Caki2 (cell line): ENCODE measurements at regions not wholly inside any gene's neighbourhood (a gene's known extent, or its start where the extent isn't known, plus 50 kb on each side); places are given as distances from the start of the nearest gene placed in this dataset.
A peak's percentile ranks its signal among the peaks of the same experiment; 100 is the strongest.

Source experiments
- DNase-seq: peaks from one replicate; pipeline ENCODE4 v3.0.0-alpha.2; 2015; ENCODE audit warnings: low read depth
- in situ Hi-C: cut with HindIII; loops from 2 replicates; pipeline ENCODE4 v1.10.0; 2016; ENCODE audit warnings: low sequenced_read_pairs, low pct_unique_long_range_greater_than_20kb, mixed read lengths

GRCh38 chr17:5826384-5826783 is 242.1 kb upstream of the NLRP1 start:
- in situ Hi-C loops, result no loop called here
- DNase-seq, result no peak

- in situ Hi-C loops, result no loop called here
- no peak for DNase-seq
Measured at GRCh38 chr17:5830921-5831320, 239.3 kb upstream of the WSCD1 start.

GRCh38 chr17:5832886-5833285 is 237.3 kb upstream of the WSCD1 start:
- peak; percentile 56 for DNase-seq
- in situ Hi-C loops, result no loop called here

DNA sequence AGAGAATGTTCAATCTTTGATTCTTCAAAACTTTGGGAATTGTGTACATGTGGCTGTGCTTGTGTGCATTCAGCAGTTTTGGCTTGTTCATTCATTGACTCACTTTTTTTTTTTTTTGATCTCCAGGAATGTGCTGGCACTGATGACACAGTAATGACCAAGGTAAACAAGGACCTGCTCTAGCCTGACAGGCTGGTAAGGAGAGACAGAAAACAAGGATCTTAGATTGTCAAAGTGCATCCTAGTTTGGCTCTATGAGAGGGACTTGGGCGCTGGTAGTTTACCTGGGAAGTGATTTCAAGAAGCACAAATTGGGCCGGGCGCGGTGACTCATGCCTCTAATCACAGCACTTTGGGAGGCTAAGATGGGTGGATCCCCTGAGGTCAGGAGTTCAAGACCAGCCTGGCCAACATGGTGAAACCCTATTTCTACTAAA is 233.1 kb upstream of the WSCD1 start:
- DNase-seq, result peak; percentile 95
- in situ Hi-C loops, result no loop called here

GRCh38 chr17:5838661-5839300 is 231.4 kb upstream of the WSCD1 start:
- no peak for DNase-seq
- in situ Hi-C loops, result no loop called here

DNA sequence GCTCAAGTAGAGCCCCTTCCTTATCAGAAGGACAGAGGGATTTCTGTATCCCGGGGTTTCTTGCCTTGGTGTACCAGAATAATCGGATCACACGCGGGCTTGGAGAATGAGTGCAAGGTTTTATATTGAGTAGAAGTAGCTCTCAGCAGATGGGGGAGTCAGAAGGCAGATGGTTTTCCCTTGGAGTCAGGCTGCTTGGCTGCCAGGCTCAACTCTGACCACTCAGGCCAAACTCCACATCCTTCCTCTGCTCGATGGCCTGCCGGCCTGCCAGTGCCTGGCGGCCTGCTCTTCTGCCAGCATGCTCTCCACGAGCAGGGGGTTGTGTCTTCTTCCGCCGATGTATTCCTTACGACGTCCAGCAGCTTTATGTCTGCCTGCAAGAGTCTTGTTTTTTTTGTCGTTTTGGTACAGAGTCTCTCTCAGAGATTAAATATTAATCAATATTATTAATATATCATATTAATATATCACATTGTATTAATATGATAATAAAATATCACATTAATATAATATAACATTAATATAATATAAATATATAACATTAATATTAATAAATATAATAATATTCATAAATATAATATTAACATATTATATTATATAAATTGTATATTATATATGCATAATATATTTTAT is 229.2 kb upstream of the WSCD1 start:
- in situ Hi-C loops, result no loop called here
- DNase-seq, result no peak

- no peak for DNase-seq
- in situ Hi-C loops, result no loop called here
Measured at GRCh38 chr17:5841862-5842261, 228.3 kb upstream of the WSCD1 start.

DNA sequence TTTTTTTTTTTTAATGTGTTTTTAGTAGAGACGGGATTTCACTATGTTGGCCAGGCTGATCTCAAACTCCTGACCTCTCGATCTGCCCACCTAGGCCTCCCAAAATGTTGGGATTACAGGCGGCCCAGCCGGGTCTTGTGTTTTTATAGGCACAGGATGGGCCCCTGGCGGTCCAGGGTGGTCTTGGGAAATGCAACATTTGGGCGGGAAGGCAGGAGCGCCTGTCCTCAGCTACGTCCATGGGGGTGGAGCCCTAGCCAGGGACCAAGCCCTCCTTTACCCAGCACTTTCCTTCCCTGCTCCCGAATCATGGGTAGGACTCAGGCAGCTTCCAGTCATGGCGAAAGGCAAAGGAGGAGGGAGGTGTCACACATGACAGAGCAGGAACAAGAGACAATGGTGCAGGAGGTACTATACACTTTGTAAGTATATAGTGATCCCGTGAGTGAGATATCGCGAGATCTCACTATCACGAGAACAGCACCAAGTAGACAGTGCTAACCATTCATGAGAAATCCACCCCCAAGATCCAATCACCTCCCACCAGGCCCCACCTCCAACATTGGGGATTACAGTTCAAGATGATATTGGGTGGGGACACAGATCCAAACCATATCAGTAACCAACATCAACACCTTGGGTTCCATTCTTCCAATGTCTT is 226.7 kb upstream of the WSCD1 start:
- no peak for DNase-seq
- in situ Hi-C loops, result no loop called here

DNA sequence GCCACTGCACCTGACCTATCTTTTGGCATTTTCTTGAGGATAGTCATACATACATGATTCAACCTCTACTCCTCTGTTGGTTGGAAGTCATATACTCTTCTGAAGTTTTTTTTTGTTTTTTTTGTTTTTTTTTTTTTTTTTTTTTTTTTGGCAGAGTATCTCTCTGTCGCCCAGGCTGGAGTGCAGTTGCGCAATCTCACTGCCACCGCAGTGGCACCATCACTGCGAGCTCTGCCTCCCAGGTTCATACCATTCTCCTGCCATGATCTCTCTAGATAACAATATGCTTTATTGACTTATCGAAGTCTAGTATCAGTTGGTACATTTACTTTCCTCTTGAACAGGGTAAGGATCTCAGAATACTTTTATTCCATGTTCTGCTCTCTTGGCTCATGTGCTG is 224.2 kb upstream of the WSCD1 start:
- in situ Hi-C loops, result no loop called here
- peak; percentile 16 for DNase-seq

- DNase-seq, result no peak
- in situ Hi-C loops, result no loop called here
Measured at GRCh38 chr17:5854871-5855554, 215.2 kb upstream of the WSCD1 start.

DNA sequence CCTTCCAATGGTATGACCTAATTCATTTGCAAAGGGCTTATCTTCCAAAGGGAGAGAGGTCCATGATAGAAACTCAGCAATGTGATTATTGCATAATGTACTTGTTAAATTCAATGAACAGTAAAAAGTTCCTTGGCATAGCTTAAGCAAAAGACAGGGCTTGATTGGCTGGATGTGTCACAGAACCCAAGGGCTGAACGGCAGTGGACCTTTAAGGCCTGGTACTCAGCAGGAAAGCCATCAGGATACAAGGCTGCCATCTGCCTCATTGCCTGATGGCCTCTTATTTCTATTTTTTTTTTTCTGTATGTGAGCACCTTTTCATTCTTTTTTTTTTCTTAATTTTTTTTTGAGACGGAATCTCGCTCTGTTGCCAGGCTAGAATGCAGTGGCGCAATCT is 208.9 kb upstream of the WSCD1 start:
- in situ Hi-C loops, result no loop called here
- no peak for DNase-seq

- in situ Hi-C loops, result no loop called here
- no peak for DNase-seq
Measured at GRCh38 chr17:5861854-5862253, 208.3 kb upstream of the WSCD1 start.

DNA sequence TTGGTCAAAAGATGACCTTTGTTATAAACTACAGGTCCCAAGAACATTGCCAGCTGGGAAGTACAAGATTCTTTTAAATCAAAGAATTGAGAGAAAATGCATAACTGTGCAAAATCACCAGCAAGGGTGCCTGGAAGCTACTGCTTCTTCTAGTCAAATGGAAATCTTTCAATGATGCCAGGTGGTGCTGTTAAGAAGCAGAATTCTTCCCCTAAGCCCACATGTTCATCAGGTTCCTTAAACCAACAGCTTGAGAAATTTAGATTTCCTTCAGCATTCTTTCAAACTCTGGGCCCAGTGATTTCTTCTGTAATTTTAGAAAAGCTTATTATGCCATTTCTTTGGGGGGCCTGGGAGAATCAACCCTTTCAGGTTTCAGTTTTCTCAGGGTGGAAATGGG is 207.8 kb upstream of the WSCD1 start:
- in situ Hi-C loops, result no loop called here

DNA sequence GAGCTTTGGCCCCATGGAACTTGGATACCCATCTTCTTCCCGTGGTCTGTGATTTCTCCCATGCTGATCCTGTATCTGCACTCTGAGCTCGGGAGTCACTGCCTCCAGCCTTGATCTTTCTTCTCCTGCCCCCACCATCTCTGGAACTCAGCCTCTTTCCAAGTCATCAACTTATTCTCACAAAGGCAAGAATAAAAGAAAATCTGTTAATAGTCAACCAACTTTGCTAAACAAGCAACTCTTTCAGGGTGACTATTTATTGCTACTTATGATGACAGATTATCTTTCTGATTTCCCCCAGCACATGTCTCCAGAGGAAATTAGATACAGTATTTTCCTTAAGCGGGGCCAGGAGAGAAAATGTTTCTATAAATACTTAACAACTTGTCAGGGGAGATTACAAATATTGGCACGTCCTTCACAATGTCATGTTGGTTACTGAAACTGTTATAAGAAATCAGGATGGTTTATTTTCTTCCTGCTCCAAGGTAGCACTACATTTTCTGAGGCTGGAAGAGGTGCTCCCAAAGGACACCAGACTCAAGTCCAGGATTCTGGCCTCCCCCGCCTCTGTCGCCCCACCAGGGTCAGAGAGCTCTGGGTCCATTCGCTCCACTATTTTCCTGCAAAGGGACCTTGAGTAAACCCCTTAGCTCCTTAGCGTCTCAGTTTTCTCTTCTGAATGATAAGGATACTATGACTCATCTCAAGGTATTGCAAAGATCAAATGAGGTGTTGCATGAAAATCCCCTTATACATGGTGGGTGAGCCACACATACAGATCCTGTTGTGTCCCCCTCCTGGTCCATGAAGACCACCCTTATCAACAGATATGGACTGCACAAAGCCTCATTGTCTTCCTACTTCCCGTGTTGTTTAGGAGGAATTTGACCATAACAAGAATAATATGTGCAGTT is 205.2 kb upstream of the WSCD1 start:
- in situ Hi-C loops, result no loop called here
- DNase-seq, result peak; percentile 30

More for the DNA sequence above, 207.8 kb upstream of the WSCD1 start:
- DNase-seq, result no peak

- DNase-seq, result no peak
- in situ Hi-C loops, result no loop called here
Measured at GRCh38 chr17:5866978-5867377, 203.2 kb upstream of the WSCD1 start.

GRCh38 chr17:5869041-5869745 is 201.0 kb upstream of the WSCD1 start:
- no peak for DNase-seq
- in situ Hi-C loops, result no loop called here

DNA sequence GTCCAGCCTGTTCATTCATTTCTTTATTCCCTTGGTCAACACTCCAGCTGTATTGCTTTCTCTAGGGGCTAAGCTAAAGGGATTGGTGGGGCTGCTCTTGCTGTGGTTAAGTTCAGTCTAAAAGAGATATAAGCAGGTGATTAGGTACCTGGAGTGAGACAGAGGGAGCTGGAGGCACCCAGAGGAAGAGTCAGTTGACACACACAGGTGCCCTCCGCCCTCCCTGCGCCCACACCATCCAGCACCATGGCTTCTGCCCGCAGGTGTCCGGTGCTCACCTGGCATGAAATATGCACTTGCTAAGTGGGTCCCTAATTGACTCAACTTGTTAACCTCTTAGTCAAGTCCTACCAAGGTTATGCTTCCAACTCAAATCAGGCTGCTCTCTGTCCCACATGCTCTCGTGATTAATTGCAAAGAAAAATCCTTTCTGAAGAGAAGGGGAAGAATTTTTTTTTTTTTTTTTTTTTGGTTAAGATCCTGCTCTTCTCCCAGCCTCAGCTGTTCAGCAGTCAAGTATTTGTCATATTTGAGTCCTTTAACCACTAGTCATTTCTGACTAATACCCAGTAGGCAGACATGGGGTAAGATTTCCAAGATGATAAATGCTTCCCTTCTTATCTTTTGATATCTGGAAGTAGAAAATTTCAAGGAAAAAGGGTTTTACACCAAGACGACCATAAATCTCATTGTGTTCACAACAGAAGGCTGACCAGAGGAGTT is 199.8 kb upstream of the WSCD1 start:
- DNase-seq, result no peak
- in situ Hi-C loops, result no loop called here
